HFF-Myc (cell line): ENCODE measurements at regions not wholly inside any gene's neighbourhood (a gene's known extent, or its start where the extent isn't known, plus 50 kb on each side); places are given as distances from the start of the nearest gene placed in this dataset.

ENCODE experiments used
- DNase-seq: peaks from one replicate; pipeline ENCODE4 v3.0.0-alpha.2; 2011; ENCODE audit warnings: low read depth; ENCODE audit errors: extremely low read depth
- H3K4me3 ChIP-seq: replicated peaks from 2 replicates; pipeline ENCODE4 v1.5.1; 2011; ENCODE audit warnings: low read depth, mild to moderate bottlenecking, control low read depth, low read length
- CTCF ChIP-seq: IDR thresholded peaks from 2 replicates; pipeline ENCODE4 v1.5.1; 2012; ENCODE audit warnings: mild to moderate bottlenecking, low read depth, low read length, control low read depth; ENCODE audit errors: missing control alignments

- DNase-seq = no peak
- TF ChIP-seq CTCF = no peak
- no peak overlapping the region for H3K4me3 ChIP-seq
These were observed 1186.1 kb downstream of the SLITRK5 start for GRCh38 chr13:88857256-88857655.

- no peak for DNase-seq
- no peak overlapping the region for H3K4me3 ChIP-seq
- TF ChIP-seq CTCF = no peak
These were observed 1191.0 kb downstream of the SLITRK5 start for GRCh38 chr13:88862095-88862620.

GRCh38 chr13:88863116-88863515 lies 1191.9 kb downstream of the SLITRK5 start:
- H3K4me3 ChIP-seq = no peak overlapping the region
- no peak for TF ChIP-seq CTCF

GRCh38 chr13:88866195-88866594 lies 1195.0 kb downstream of the SLITRK5 start:
- DNase-seq = no peak
- no peak overlapping the region for H3K4me3 ChIP-seq
- no peak for TF ChIP-seq CTCF

More at GRCh38 chr13:88863116-88863515, 1191.9 kb downstream of the SLITRK5 start:
- DNase-seq = no peak

- no peak for TF ChIP-seq CTCF
- H3K4me3 ChIP-seq = no peak overlapping the region
- no peak for DNase-seq
These were observed 1212.6 kb downstream of the SLITRK5 start for GRCh38 chr13:88883741-88884140.

GRCh38 chr13:88887045-88887662 lies 1216.0 kb downstream of the SLITRK5 start:
- TF ChIP-seq CTCF = no peak
- no peak overlapping the region for H3K4me3 ChIP-seq
- DNase-seq = no peak

GRCh38 chr13:88895261-88895941 lies 1224.2 kb downstream of the SLITRK5 start:
- no peak for TF ChIP-seq CTCF
- no peak for DNase-seq
- H3K4me3 ChIP-seq = no peak overlapping the region
